HepG2 (cell line): ENCODE measurements at regions not wholly inside any gene's neighbourhood (a gene's known extent, or its start where the extent isn't known, plus 50 kb on each side); places are given as distances from the start of the nearest gene placed in this dataset.

ENCODE experiments used
- ATAC-seq: fragments of 200-7000 bp; cut with Tn5 transposase; 3 replicates; pipeline ENCODE4 v1.9.1; 2020; ENCODE audit warnings: mild to moderate bottlenecking, moderate library complexity
- BruUV-seq: library from RNA; stranded (reverse); fragments of 400-500 nt; replicated peaks from 2 replicates; lab custom pipeline; 2021; lab: Mats Ljungman, UMichigan
- CTCF ChIA-PET: fragments of 300-600 bp; formaldehyde crosslinking; extraction: SDS; loops from one replicate; lab custom pipeline; 2021; ENCODE audit warnings: low total read pairs, inconsistent platforms, low intra/inter-chr PET ratio; lab: Yijun Ruan, JAX
- POLR2A ChIA-PET: fragments of 350-600 bp; sonication (Branson Sonifier 250); formaldehyde crosslinking; loops from one replicate; lab custom pipeline; 2020; ENCODE audit warnings: antibody characterized with exemption, inconsistent platforms; lab: Yijun Ruan, JAX
- DNase-seq: peaks from one replicate; pipeline ENCODE4 v3.0.0-alpha.2; 2015; ENCODE audit warnings: low spot score
- FAIRE-seq: peaks from 3 replicates; lab custom pipeline; 2011; peaks lifted over from hg19 to GRCh38; lab: Jason Lieb, UNC
- H2AFZ ChIP-seq: one replicate; pipeline ENCODE4 v1.6.1; 2011; ENCODE audit warnings: low read length, inconsistent platforms
- H3K27ac ChIP-seq: fragments of 300-600 bp; 3 replicates; pipeline ENCODE4 v1.8.0; 2011; ENCODE audit warnings: mixed run types, mild to moderate bottlenecking, mixed read lengths, low read length, inconsistent platforms; ENCODE audit not compliant: insufficient read depth; ENCODE audit errors: extremely low read length
- H3K27me3 ChIP-seq, 2 experiments: fragments of 200-600 bp in 1 of 2; 2 replicates in 1 of 2; 3 replicates in 1 of 2; pipeline versions ENCODE4 v1.6.0 to v1.8.0; 2011; ENCODE audit warnings: low read length in 2 of 2, mild to moderate bottlenecking in 2 of 2, moderate library complexity in 2 of 2, inconsistent platforms in 1 of 2; ENCODE audit not compliant: insufficient read depth in 2 of 2, control insufficient read depth in 1 of 2
- H3K36me3 ChIP-seq, 2 experiments: fragments of 200-600 bp in 1 of 2; replicated peaks in 1 of 2; 2 replicates in 1 of 2; 3 replicates in 1 of 2; pipeline versions ENCODE4 v1.5.1 to v1.8.0; 2011; ENCODE audit warnings: low read length in 2 of 2, inconsistent platforms in 1 of 2; ENCODE audit not compliant: insufficient read depth in 2 of 2, control insufficient read depth in 1 of 2
- H3K4me1 ChIP-seq: 2 replicates; pipeline ENCODE4 v1.5.1; 2012; ENCODE audit warnings: low read length, inconsistent platforms; ENCODE audit not compliant: insufficient read depth
- H3K4me2 ChIP-seq: 2 replicates; pipeline ENCODE4 v1.6.0; 2011; ENCODE audit warnings: low read depth, low read length, inconsistent platforms
- H3K4me3 ChIP-seq, 3 experiments: fragments of 200-600 bp in 1 of 3; sonication (generic), shearing (Covaris generic) in 1 of 3; replicated peaks in 1 of 3; 2 replicates each; pipeline ENCODE4 v1.5.1; 2011 to 2016; ENCODE audit warnings: low read length in 3 of 3, inconsistent platforms in 2 of 3, low read depth in 2 of 3, mild to moderate bottlenecking in 2 of 3, control low read depth in 1 of 3, mixed read lengths in 1 of 3; ENCODE audit not compliant: insufficient read depth in 1 of 3
- H3K79me2 ChIP-seq: one replicate; pipeline ENCODE4 v1.6.1; 2011; ENCODE audit warnings: low read length, inconsistent platforms; ENCODE audit not compliant: insufficient read depth
- H3K9ac ChIP-seq: 2 replicates; pipeline ENCODE4 v1.6.0; 2011; ENCODE audit warnings: mild to moderate bottlenecking, low read depth, low read length, inconsistent platforms; ENCODE audit not compliant: insufficient read depth
- H3K9me3 ChIP-seq: 2 replicates; pipeline ENCODE4 v1.5.1; 2012; ENCODE audit warnings: mild to moderate bottlenecking, low read length
- H4K20me1 ChIP-seq: 2 replicates; pipeline ENCODE4 v1.6.0; 2011; ENCODE audit warnings: inconsistent platforms, mild to moderate bottlenecking, low read length, moderate library complexity; ENCODE audit not compliant: insufficient read depth
- ARID5B ChIP-seq: IDR thresholded peaks from 2 replicates; pipeline ENCODE4 v1.4.0; 2020; ENCODE audit warnings: mild to moderate bottlenecking, missing genetic modification reagents
- CREBL2 ChIP-seq: sonication (generic); formaldehyde crosslinking; IDR thresholded peaks from 2 replicates; pipeline ENCODE4 v1.8.1; 2023; ENCODE audit warnings: missing genetic modification reagents, mild to moderate bottlenecking, borderline replicate concordance
- GPBP1L1 ChIP-seq: sonication (generic); formaldehyde crosslinking; IDR thresholded peaks from 2 replicates; pipeline ENCODE4 v1.5.0; 2020; ENCODE audit warnings: mild to moderate bottlenecking, missing genetic modification reagents
- MBNL3 ChIP-seq: fragments of 250-450 bp; sonication (Bioruptor Pico); conservative IDR thresholded peaks from 2 replicates; pipeline ENCODE4 v1.8.0; 2022; ENCODE audit warnings: mild to moderate bottlenecking, inconsistent platforms
- MXD1 ChIP-seq: sonication (generic); formaldehyde crosslinking; IDR thresholded peaks from 2 replicates; pipeline ENCODE4 v1.4.0; 2020; ENCODE audit warnings: mild to moderate bottlenecking, missing genetic modification reagents
- NFYB ChIP-seq: sonication (generic); formaldehyde crosslinking; IDR thresholded peaks from 2 replicates; pipeline ENCODE4 v1.4.0; 2020; ENCODE audit warnings: missing genetic modification reagents
- PLRG1 ChIP-seq: fragments of 450-650 bp; conservative IDR thresholded peaks from 2 replicates; pipeline ENCODE4 v1.6.1; 2016
- RFX3 ChIP-seq: IDR thresholded peaks from 2 replicates; pipeline ENCODE4 v1.6.1; 2016; ENCODE audit warnings: missing biosample characterization, missing genetic modification reagents
- ZFP36L1 ChIP-seq: sonication (generic); formaldehyde crosslinking; IDR thresholded peaks from 2 replicates; pipeline ENCODE4 v1.8.0; 2022; ENCODE audit warnings: mild to moderate bottlenecking, missing genetic modification reagents, moderate library complexity
- ZFP91 ChIP-seq: sonication (generic); formaldehyde crosslinking; IDR thresholded peaks from 2 replicates; pipeline ENCODE4 v1.9.0; 2022; ENCODE audit warnings: missing genetic modification reagents, mild to moderate bottlenecking, borderline replicate concordance
- ZFY ChIP-seq: sonication (generic); formaldehyde crosslinking; IDR thresholded peaks from 2 replicates; pipeline ENCODE4 v1.4.0; 2020; ENCODE audit warnings: missing genetic modification reagents
- ZNF282 ChIP-seq: fragments of 450-650 bp; IDR thresholded peaks from 2 replicates; pipeline ENCODE4 v1.6.1; 2018; ENCODE audit not compliant: partially characterized antibody
- ZNF691 ChIP-seq: sonication (generic); formaldehyde crosslinking; IDR thresholded peaks from 2 replicates; pipeline ENCODE4 v1.4.0; 2020; ENCODE audit warnings: missing genetic modification reagents, low read depth, mild to moderate bottlenecking, borderline replicate concordance
- ZNF784 ChIP-seq: sonication (generic); formaldehyde crosslinking; IDR thresholded peaks from 2 replicates; pipeline ENCODE4 v1.5.1; 2020; ENCODE audit warnings: missing genetic modification reagents, mild to moderate bottlenecking, borderline replicate concordance
- WGBS: methylation state at CpG from one replicate; pipeline ENCODE4 v1.1.6; 2017; ENCODE audit warnings: low lambda C conversion rate; 5-methylcytosine and 5-hydroxymethylcytosine counted together
- in situ Hi-C: cut with HindIII; loops from 2 replicates; pipeline ENCODE4 v1.10.0; 2017; ENCODE audit warnings: low pct_unique_long_range_greater_than_20kb; ENCODE audit not compliant: extremely low pct_ligation_motif_present
- intact Hi-C: fragments of 100-400 bp; cut with micrococcal nuclease; formaldehyde crosslinking; loops from one replicate; pipeline ENCODE4 v1.10.0; 2022; ENCODE audit not compliant: unreplicated experiment

- Histone ChIP-seq H3K4me2 (no peak overlapping the region), H3K4me3 (no peak overlapping the region), H3K9ac (no peak overlapping the region), H3K36me3 (no peaks in the 10 kb centered on the region), H2AFZ (no peak overlapping the region), H3K79me2 (no peaks in the 10 kb centered on the region), H3K27ac (no peak overlapping the region), H4K20me1 (no peaks in the 10 kb centered on the region), H3K9me3 (peaks cover 10% of the 10 kb centered on the region), H3K4me1 (no peaks in the 10 kb centered on the region), H3K27me3 (no peaks in the 10 kb centered on the region; a peak in 1 of 5 replicates)
- POLR2A ChIA-PET, result no interaction called here
- DNase-seq (no peak), ATAC-seq (no peak), FAIRE-seq (no peak)
- BruUV-seq, result no TSS peak
- CTCF ChIA-PET, result no interaction called here
- intact Hi-C loops (no loop called here), in situ Hi-C loops (no loop called here)
- TF ChIP-seq ARID5B (no peak), ZFP36L1 (no peak), PLRG1 (no peak), ZNF784 (no peak), ZNF282 (no peak), RFX3 (CRISPR knock-in tag) (no peak), CREBL2 (CRISPR knock-in tag) (no peak), MXD1 (CRISPR knock-in tag) (no peak), ZFP91 (CRISPR knock-in tag) (no peak), NFYB (no peak), GPBP1L1 (CRISPR knock-in tag) (no peak), ZFY (CRISPR knock-in tag) (no peak), MBNL3 (CRISPR knock-in tag) (no peak), ZNF691 (CRISPR knock-in tag) (no peak)
- WGBS, result 3% methylated on average over 4 of the region's 4 CpGs
Observed at GRCh38 chr18:55166260-55166598, 207.0 kb upstream of the CCDC68 start.
